ENCODE measurements at regions not wholly inside any gene's neighbourhood (a gene's known extent, or its start where the extent isn't known, plus 50 kb on each side); places are given as distances from the start of the nearest gene placed in this dataset.

DNA sequence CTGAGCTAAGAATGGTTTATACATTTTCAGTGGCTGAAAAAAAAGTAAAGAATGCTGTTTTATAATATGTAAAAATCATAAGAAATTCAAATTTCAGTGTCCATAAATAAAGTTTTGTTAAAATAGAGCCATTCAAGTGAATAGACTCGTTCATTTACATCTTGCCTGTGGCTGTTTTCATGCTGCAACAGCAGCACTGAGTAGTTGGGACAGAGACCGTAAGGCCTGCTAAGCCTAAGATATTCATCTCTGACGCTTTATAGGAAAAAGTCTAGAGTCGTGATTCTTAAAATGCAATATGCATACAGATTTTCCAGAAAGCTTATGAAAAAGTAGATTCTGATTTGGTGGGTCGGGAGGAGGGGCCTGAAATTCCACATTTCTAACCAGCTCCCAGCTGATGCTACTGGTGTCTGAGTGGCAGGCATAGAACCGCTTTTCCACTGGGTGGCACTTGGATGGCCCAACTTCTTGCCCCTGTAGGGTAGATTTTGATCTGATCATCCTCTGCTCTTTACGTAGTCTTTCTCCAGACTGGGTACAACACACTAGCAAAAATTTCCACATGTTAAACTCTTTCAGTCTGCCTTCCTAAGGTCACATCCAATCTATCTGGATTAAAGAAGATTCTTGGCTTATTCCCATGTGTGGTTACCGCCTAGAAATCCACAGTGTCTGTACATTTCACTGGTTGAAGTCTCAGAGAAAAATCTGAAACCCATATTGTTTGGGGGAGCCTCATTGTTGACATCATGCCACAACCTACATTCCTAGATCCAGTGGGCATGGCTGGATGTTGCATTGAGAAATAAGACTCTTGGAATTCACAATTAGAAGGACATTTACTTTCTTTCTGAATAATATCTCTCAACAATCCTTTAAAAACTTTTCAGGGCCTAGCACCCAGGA, 151.2 kb downstream of the C12orf75 start:
- intact Hi-C loops (cut with DNase I; ENCODE audit: low total_unique reads), result no loop called here
- no peak for TF ChIP-seq POLR2A (IDR thresholded peaks at IDR 0.05)
- TF ChIP-seq, protein P1, sequence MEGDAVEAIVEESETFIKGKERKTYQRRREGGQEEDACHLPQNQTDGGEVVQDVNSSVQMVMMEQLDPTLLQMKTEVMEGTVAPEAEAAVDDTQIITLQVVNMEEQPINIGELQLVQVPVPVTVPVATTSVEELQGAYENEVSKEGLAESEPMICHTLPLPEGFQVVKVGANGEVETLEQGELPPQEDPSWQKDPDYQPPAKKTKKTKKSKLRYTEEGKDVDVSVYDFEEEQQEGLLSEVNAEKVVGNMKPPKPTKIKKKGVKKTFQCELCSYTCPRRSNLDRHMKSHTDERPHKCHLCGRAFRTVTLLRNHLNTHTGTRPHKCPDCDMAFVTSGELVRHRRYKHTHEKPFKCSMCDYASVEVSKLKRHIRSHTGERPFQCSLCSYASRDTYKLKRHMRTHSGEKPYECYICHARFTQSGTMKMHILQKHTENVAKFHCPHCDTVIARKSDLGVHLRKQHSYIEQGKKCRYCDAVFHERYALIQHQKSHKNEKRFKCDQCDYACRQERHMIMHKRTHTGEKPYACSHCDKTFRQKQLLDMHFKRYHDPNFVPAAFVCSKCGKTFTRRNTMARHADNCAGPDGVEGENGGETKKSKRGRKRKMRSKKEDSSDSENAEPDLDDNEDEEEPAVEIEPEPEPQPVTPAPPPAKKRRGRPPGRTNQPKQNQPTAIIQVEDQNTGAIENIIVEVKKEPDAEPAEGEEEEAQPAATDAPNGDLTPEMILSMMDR (IDR thresholded peaks at IDR 0.05), result no peak
- no peak for DNase-seq
- H3K9me3 ChIP-seq, result no peaks in the 10 kb centered on the region
- H3K4me1 ChIP-seq, result no peaks in the 10 kb centered on the region
- no peaks in the 10 kb centered on the region for H3K27me3 ChIP-seq
- H3K27ac ChIP-seq, result no peak overlapping the region
- H3K36me3 ChIP-seq, result no peaks in the 10 kb centered on the region
- no peak overlapping the region for H3K4me3 ChIP-seq

DNA sequence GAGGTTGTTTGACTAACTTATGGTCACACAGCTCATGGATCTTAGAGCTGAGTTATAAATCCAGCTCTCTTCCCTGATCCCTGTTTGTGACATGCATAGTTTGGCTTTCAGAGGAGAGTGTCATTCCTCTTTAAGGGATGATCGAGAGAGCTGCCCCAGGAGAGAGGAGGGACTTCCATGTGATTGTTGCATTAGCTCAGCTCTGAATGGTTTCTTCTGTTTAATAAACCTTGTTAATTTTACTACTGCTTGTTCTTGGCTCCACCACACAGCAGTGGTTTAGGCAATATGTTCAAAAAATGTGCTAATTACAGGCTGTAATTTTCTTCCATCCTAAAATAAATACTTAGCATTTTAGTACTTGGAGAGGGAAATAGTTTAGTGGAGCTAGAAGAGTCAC, 152.5 kb downstream of the C12orf75 start:
- no peaks in the 10 kb centered on the region for H3K4me1 ChIP-seq
- no peak for TF ChIP-seq POLR2A (IDR thresholded peaks at IDR 0.05)
- TF ChIP-seq, protein P1 (IDR thresholded peaks at IDR 0.05), result no peak
- no peaks in the 10 kb centered on the region for H3K36me3 ChIP-seq
- no peaks in the 10 kb centered on the region for H3K9me3 ChIP-seq
- no peak overlapping the region for H3K27ac ChIP-seq
- no peak for DNase-seq
- no peaks in the 10 kb centered on the region for H3K27me3 ChIP-seq
- no peak overlapping the region for H3K4me3 ChIP-seq
- intact Hi-C loops (cut with DNase I; ENCODE audit: low total_unique reads), result no loop called here

DNA sequence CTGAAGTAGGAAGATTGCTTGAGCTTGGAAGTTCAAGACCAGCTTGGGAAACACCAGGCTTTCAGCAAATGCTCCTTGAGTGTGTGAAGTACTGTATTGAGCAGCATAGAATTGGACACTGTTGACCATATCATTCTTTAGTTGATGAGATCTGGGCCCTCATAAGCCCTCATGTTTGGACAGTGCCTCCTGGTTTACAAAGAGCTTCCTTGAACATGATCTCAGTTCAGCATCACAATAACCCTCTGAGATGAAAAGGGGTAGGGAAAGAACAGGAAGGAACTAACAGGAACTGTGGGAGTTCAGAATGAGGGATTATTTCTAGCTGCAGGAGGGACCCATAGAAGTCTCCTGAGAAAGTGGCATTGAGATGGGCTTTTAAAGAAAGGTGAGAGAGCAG, 153.2 kb downstream of the C12orf75 start:
- TF ChIP-seq, protein P1 (IDR thresholded peaks at IDR 0.05), result no peak
- TF ChIP-seq POLR2A (IDR thresholded peaks at IDR 0.05), result no peak
- Histone ChIP-seq H3K4me1 (no peaks in the 10 kb centered on the region), H3K9me3 (no peaks in the 10 kb centered on the region), H3K27me3 (no peaks in the 10 kb centered on the region), H3K27ac (no peak overlapping the region), H3K36me3 (no peaks in the 10 kb centered on the region), H3K4me3 (no peak overlapping the region)
- intact Hi-C loops (cut with DNase I; ENCODE audit: low total_unique reads), result no loop called here
- DNase-seq, result no peak

DNA sequence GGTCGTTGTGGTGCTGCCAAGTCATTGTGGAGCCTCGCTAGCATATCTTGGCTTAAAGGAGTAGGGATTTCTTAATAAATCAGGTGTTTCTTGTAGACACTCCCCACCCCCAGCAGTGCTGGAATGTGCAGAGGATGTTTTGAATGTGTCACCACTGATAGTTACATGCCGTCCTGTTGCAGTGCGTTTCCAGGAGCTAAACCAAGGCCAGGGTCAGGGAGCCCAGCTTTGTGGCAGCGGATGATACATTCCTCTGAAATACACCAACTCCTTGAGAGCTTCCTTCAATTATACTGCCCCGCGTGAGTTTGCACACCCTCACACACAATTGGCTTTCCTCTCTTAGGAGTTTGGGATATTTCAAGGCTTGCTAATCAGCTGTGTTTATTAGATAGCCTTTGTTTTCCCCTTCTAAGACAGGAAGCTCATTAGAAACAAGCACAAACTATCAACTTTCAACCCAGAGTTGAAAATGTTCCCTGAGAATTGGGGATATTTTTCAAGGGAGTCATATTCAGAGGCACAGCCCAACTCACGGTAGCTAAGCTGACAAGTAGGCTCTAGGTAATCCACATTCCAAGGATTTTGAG, 154.9 kb downstream of the C12orf75 start:
- H3K27me3 ChIP-seq, result no peaks in the 10 kb centered on the region
- H3K27ac ChIP-seq, result peak overlapping the region; percentile 52 to 60
- H3K4me3 ChIP-seq, result no peak overlapping the region
- no peak for TF ChIP-seq POLR2A (IDR thresholded peaks at IDR 0.05)
- peak; percentile 15 to 71 for DNase-seq
- H3K4me1 ChIP-seq, result no peaks in the 10 kb centered on the region
- no peaks in the 10 kb centered on the region for H3K36me3 ChIP-seq
- no peaks in the 10 kb centered on the region for H3K9me3 ChIP-seq
- intact Hi-C loops (cut with DNase I; ENCODE audit: low total_unique reads), result no loop called here

DNA sequence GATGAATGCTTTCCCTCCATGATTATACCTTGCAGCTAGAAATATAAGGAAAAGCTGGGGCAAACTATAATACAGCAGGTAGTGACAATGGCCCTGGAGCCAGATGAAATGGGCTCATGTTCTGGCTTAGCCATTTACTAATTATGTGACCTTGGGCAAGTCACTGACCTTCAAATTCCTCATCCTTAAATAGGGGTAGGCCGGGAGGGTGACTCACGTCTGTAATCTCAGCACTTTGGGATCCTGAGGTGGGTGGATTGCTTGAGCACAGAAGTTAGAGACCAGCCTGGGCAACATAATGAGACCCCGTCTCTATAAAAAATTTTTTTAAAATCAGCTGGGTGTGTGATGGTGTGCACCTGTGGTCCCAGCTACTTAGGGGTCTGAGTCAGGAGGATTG, 155.4 kb downstream of the C12orf75 start:
- Histone ChIP-seq H3K4me1 (no peaks in the 10 kb centered on the region), H3K27me3 (no peaks in the 10 kb centered on the region), H3K27ac (peak overlapping the region; percentile 52 to 60), H3K4me3 (no peak overlapping the region), H3K36me3 (no peaks in the 10 kb centered on the region), H3K9me3 (no peaks in the 10 kb centered on the region)
- no peak for DNase-seq
- TF ChIP-seq POLR2A (IDR thresholded peaks at IDR 0.05), result no peak
- TF ChIP-seq, protein P1 (IDR thresholded peaks at IDR 0.05), result no peak
- intact Hi-C loops (cut with DNase I; ENCODE audit: low total_unique reads), result no loop called here

All from uterus (tissue), 3 donors.